Ovary (tissue), 3 donors: ENCODE measurements at regions not wholly inside any gene's neighbourhood (a gene's known extent, or its start where the extent isn't known, plus 50 kb on each side); places are given as distances from the start of the nearest gene placed in this dataset.

Experiments used
- EP300 ChIP-seq: sonication (generic); formaldehyde crosslinking; IDR thresholded peaks from one replicate; pipeline ENCODE4 v1.6.1; 2017; ENCODE audit warnings: antibody characterized with exemption
- POLR2A ChIP-seq: fragments of 450-650 bp; IDR thresholded peaks from one replicate; pipeline ENCODE4 v1.6.1; 2017; ENCODE audit warnings: antibody characterized with exemption, mild to moderate bottlenecking, moderate library complexity
- TF ChIP-seq, protein P1 (sequence below), 3 donors: fragments of 450-650 bp in 2 of 3; fragments of 200-600 bp in 1 of 3; IDR thresholded peaks; one replicate each; pipeline versions ENCODE4 v1.5.1 to v1.8.0; 2016 to 2022; ENCODE audit warnings: antibody characterized with exemption in 3 of 3, mild to moderate bottlenecking in 1 of 3
- donor health status: DM: no; HTN: no; CAD: no.

DNA sequence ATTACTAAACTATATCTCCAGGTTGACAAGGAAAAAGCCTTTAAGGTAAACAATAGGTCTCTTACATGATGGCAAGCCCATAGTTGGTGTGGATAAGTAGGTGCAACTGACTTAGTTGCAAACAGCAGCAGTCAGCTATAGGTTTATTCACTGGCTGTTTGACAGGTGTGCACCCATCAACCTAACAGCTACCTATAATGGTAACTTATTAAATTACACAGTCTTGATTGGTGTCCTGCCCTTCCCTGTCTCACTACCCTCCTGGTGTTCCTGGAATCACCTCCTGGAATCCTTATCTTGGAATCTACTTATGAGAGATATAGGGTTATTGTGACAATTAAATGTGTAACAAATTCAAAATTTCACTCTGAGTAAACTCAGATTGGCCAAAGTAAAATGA is 467.8 kb upstream of the UBE2E2 start:
- TF ChIP-seq, protein P1, sequence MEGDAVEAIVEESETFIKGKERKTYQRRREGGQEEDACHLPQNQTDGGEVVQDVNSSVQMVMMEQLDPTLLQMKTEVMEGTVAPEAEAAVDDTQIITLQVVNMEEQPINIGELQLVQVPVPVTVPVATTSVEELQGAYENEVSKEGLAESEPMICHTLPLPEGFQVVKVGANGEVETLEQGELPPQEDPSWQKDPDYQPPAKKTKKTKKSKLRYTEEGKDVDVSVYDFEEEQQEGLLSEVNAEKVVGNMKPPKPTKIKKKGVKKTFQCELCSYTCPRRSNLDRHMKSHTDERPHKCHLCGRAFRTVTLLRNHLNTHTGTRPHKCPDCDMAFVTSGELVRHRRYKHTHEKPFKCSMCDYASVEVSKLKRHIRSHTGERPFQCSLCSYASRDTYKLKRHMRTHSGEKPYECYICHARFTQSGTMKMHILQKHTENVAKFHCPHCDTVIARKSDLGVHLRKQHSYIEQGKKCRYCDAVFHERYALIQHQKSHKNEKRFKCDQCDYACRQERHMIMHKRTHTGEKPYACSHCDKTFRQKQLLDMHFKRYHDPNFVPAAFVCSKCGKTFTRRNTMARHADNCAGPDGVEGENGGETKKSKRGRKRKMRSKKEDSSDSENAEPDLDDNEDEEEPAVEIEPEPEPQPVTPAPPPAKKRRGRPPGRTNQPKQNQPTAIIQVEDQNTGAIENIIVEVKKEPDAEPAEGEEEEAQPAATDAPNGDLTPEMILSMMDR (IDR thresholded peaks at IDR 0.05) = no peak
- TF ChIP-seq POLR2A (no peak), EP300 (no peak)
